Heart left ventricle (tissue), 16 donors: ENCODE measurements at regions not wholly inside any gene's neighbourhood (a gene's known extent, or its start where the extent isn't known, plus 50 kb on each side); places are given as distances from the start of the nearest gene placed in this dataset.

Source experiments
- ATAC-seq, 4 donors: fragments of 200-7000 bp; cut with Tn5 transposase; one replicate each; pipeline ENCODE4 v1.9.1; 2020 to 2022; ENCODE audit warnings: moderate library complexity in 4 of 4, mild to moderate bottlenecking in 3 of 4, moderate number of reproducible peaks in 1 of 4
- DNase-seq, 5 donors: peaks; one replicate each; pipeline ENCODE4 v3.0.0-alpha.2; 2020
- H3K27ac ChIP-seq, 12 donors: fragments of 200-600 bp; sonication (generic) in 4 of 12; one replicate each; pipeline versions ENCODE4 v1.5.0 to v1.8.0; 2016 to 2022; ENCODE audit warnings: mild to moderate bottlenecking in 2 of 12
- H3K27me3 ChIP-seq, 9 donors: fragments of 200-600 bp; sonication (generic) in 2 of 9; one replicate each; pipeline versions ENCODE4 v1.5.1 to v1.8.0; 2016 to 2022; ENCODE audit warnings: mild to moderate bottlenecking in 3 of 9
- H3K36me3 ChIP-seq, 9 donors: fragments of 200-600 bp; sonication (generic) in 2 of 9; one replicate each; pipeline versions ENCODE4 v1.5.0 to v1.8.0; 2018 to 2022; ENCODE audit warnings: mild to moderate bottlenecking in 2 of 9
- H3K4me1 ChIP-seq, 12 donors: fragments of 200-600 bp; sonication (generic) in 4 of 12; one replicate each; pipeline versions ENCODE4 v1.5.0 to v1.8.0; 2016 to 2022; ENCODE audit warnings: mild to moderate bottlenecking in 3 of 12
- H3K4me3 ChIP-seq, 12 donors: fragments of 200-600 bp; sonication (generic) in 4 of 12; one replicate each; pipeline versions ENCODE4 v1.5.0 to v1.8.0; 2017 to 2022; ENCODE audit warnings: mild to moderate bottlenecking in 9 of 12, moderate library complexity in 4 of 12
- H3K9me3 ChIP-seq, 12 donors: fragments of 200-600 bp; sonication (generic) in 4 of 12; one replicate each; pipeline versions ENCODE4 v1.5.0 to v1.8.0; 2016 to 2022; ENCODE audit warnings: mild to moderate bottlenecking in 1 of 12
- CTCF ChIP-seq, 12 donors: fragments of 200-600 bp; sonication (generic) in 4 of 12; IDR thresholded peaks; one replicate each; pipeline versions ENCODE4 v1.5.0 to v1.8.0; 2018 to 2022; ENCODE audit warnings: antibody characterized with exemption in 12 of 12, mild to moderate bottlenecking in 5 of 12
- POLR2A ChIP-seq, 2 donors: fragments of 450-650 bp; IDR thresholded peaks; one replicate each; pipeline ENCODE4 v1.6.1; 2017; ENCODE audit warnings: antibody characterized with exemption in 2 of 2, mild to moderate bottlenecking in 2 of 2, moderate library complexity in 2 of 2
- WGBS, 4 donors: extraction: QIAGEN DNeasy Blood & Tissue Kit in 2 of 4; methylation state at CpG; one replicate each; pipeline versions ENCODE4 v1.1.5 to v1.1.7; 2013 to 2018; 5-methylcytosine and 5-hydroxymethylcytosine counted together
- intact Hi-C, 10 donors: fragments of 100-400 bp; cut with DNase I; formaldehyde crosslinking; loops; one replicate each; pipeline versions ENCODE4 v1.11.1 to v1.14.2; 2022
- donor health status: ischemic (EF 13 %, LVEDD 7.1; RV severe dilation, severe dysfunction).
- donor health status: healthy with polysubstance abuse.
- donor health status: DM: no; HTN: yes; CAD: no.
- donor health status: DM: no; HTN: no; CAD: no.
- donor health status: ischemic (EF 25% LVEDD 6.9; RV normal size, moderate dysfunction).
- donor health status: ischemic (EF 25% LVEDD 5.7; RV mildly dilated, moderate dysfunction).
- donor health status: healthy.
- donor health status: DM: yes; HTN: yes; CAD: no.
- donor health status: ischemic (EF 35%, LVEDD 5.7; RV mildly dilated, moderate dysfunction).
- donor health status: nonischemic (EF 11% LVEDD 7.7; RV severe dilation, severe dysfunction).
- donor health status: DM: yes; HTN: yes; CAD: no.
- donor health status: PGD.
- donor health status: ischemic (EF 29% LVEDD 5.4; RV normal size, mild dysfunction).
- donor health status: nonischemic (EF 23%, LVEDD 6.1; RV moderate dilation, normal function).

GRCh38 chr1:218896202-218896601 lies 277.5 kb upstream of the LYPLAL1 start:
- no peaks in the 10 kb centered on the region for H3K4me1 ChIP-seq

GRCh38 chr1:218898921-218899320 lies 274.8 kb upstream of the LYPLAL1 start:
- Histone ChIP-seq H3K4me1 (no peaks in the 10 kb centered on the region), H3K36me3 (no peaks in the 10 kb centered on the region), H3K27ac (no peak overlapping the region), H3K4me3 (no peak overlapping the region), H3K9me3 (no peaks in the 10 kb centered on the region), H3K27me3 (no peaks in the 10 kb centered on the region)
- 51 to 64% (median 55%) methylated on average over 2 of the region's 2 CpGs for WGBS, 4 donors
- TF ChIP-seq CTCF (IDR thresholded peaks at IDR 0.05), result no peak
- no peak for TF ChIP-seq POLR2A (IDR thresholded peaks at IDR 0.05)
- intact Hi-C loops, result no loop called here
- no peak for DNase-seq
- no peak for ATAC-seq

More at GRCh38 chr1:218896202-218896601, 277.5 kb upstream of the LYPLAL1 start:
- Histone ChIP-seq H3K27ac (no peak overlapping the region), H3K36me3 (no peaks in the 10 kb centered on the region), H3K27me3 (peaks cover 0 to 3% (median 0%) of the 10 kb centered on the region in 9 donors), H3K4me3 (no peak overlapping the region), H3K9me3 (no peaks in the 10 kb centered on the region)
- intact Hi-C loops, result no loop called here
- 93 to 96% (median 93%) methylated on average over 5 of the region's 5 CpGs for WGBS, 4 donors
- TF ChIP-seq CTCF (IDR thresholded peaks at IDR 0.05), result no peak
- no peak for TF ChIP-seq POLR2A (IDR thresholded peaks at IDR 0.05)
- ATAC-seq (no peak), DNase-seq (no peak)

GRCh38 chr1:218900615-218901014 lies 273.1 kb upstream of the LYPLAL1 start:
- Histone ChIP-seq H3K36me3 (no peaks in the 10 kb centered on the region), H3K27ac (no peak overlapping the region), H3K4me1 (peaks cover 0 to 8% (median 0%) of the 10 kb centered on the region in 12 donors), H3K27me3 (no peaks in the 10 kb centered on the region), H3K9me3 (no peaks in the 10 kb centered on the region), H3K4me3 (no peak overlapping the region)
- WGBS, 4 donors, result 48 to 61% (median 52%) methylated on average over 3 of the region's 3 CpGs
- TF ChIP-seq POLR2A (IDR thresholded peaks at IDR 0.05), result no peak
- no peak for TF ChIP-seq CTCF (IDR thresholded peaks at IDR 0.05)
- DNase-seq (no peak), ATAC-seq (no peak)
- intact Hi-C loops, result no loop called here

- H3K4me1 ChIP-seq, result peaks cover 0 to 8% (median 0%) of the 10 kb centered on the region in 12 donors
- ATAC-seq (peak in 1 of 4 donors; percentile 34), DNase-seq (no peak)
- intact Hi-C loops, result no loop called here
- TF ChIP-seq CTCF (IDR thresholded peaks at IDR 0.05) (no peak), POLR2A (IDR thresholded peaks at IDR 0.05) (no peak)
- no peaks in the 10 kb centered on the region for H3K36me3 ChIP-seq
- H3K27me3 ChIP-seq, result no peaks in the 10 kb centered on the region
- H3K4me3 ChIP-seq, result no peak overlapping the region
- H3K27ac ChIP-seq, result peak overlapping the region in 1 of 12 donors; percentile 21
- no peaks in the 10 kb centered on the region for H3K9me3 ChIP-seq
- 18 to 39% (median 32%) methylated on average over 1 of the region's 1 CpG for WGBS, 4 donors
These were observed 269.3 kb upstream of the LYPLAL1 start for GRCh38 chr1:218904416-218904815.
